MCF 10A (cell line): ENCODE measurements at regions not wholly inside any gene's neighbourhood (a gene's known extent, or its start where the extent isn't known, plus 50 kb on each side); places are given as distances from the start of the nearest gene placed in this dataset.

Experiments
- BruUV-seq: library from RNA; stranded (reverse); fragments of 400-500 nt; replicated peaks from 2 replicates; lab custom pipeline; 2021; lab: Mats Ljungman, UMichigan
- CTCF ChIA-PET: fragments of 300-600 bp; sonication (Branson Sonifier 250); formaldehyde crosslinking; extraction: SDS; loops from one replicate; lab custom pipeline; 2021; ENCODE audit warnings: antibody characterized with exemption, inconsistent platforms; lab: Yijun Ruan, JAX
- POLR2A ChIA-PET: fragments of 300-600, 350-650 bp; sonication (Branson Sonifier 250); formaldehyde crosslinking; extraction: SDS; loops from one replicate; lab custom pipeline; 2020; ENCODE audit warnings: antibody characterized with exemption, inconsistent platforms; lab: Yijun Ruan, JAX
- DNase-seq: peaks from one replicate; pipeline ENCODE4 v3.0.0-alpha.2; 2018; ENCODE audit not compliant: unreplicated experiment
- H3K27ac Mint-ChIP-seq: one replicate; pipeline ENCODE4 v1.8.0; 2022; ENCODE audit warnings: mild to moderate bottlenecking, low read depth, mixed read lengths; ENCODE audit not compliant: unreplicated experiment
- H3K27me3 Mint-ChIP-seq: one replicate; pipeline ENCODE4 v1.8.0; 2022; ENCODE audit warnings: mixed read lengths; ENCODE audit not compliant: insufficient read depth, unreplicated experiment
- H3K36me3 Mint-ChIP-seq: one replicate; pipeline ENCODE4 v1.8.0; 2022; ENCODE audit warnings: mild to moderate bottlenecking, moderate library complexity, mixed read lengths; ENCODE audit not compliant: insufficient read depth, unreplicated experiment
- H3K4me1 Mint-ChIP-seq: one replicate; pipeline ENCODE4 v1.8.0; 2022; ENCODE audit warnings: mixed read lengths; ENCODE audit not compliant: insufficient read depth, unreplicated experiment
- H3K4me3 Mint-ChIP-seq: one replicate; pipeline ENCODE4 v1.8.0; 2022; ENCODE audit warnings: mild to moderate bottlenecking, moderate library complexity, mixed read lengths; ENCODE audit not compliant: unreplicated experiment
- H3K9me3 Mint-ChIP-seq: one replicate; pipeline ENCODE4 v1.8.0; 2022; ENCODE audit warnings: mixed read lengths; ENCODE audit not compliant: unreplicated experiment
- CTCF ChIP-seq: fragments of 200-600 bp; IDR thresholded peaks from one replicate; pipeline ENCODE4 v1.8.0; 2022; ENCODE audit warnings: antibody characterized with exemption, mild to moderate bottlenecking; ENCODE audit not compliant: unreplicated experiment
- intact Hi-C: fragments of 100-400 bp; cut with micrococcal nuclease; formaldehyde crosslinking; loops from 2 replicates; pipeline ENCODE4 v1.14.1; 2022

- DNase-seq: no peak
- no peaks in the 10 kb centered on the region for H3K4me1 Mint-ChIP-seq
These were observed 523.4 kb downstream of the FSCB start for GRCh38 chr14:43983721-43984120.

GRCh38 chr14:43981135-43981768, 525.8 kb downstream of the FSCB start:
- no peaks in the 10 kb centered on the region for H3K4me1 Mint-ChIP-seq
- ChIA-PET CTCF (no interaction called here), POLR2A (no interaction called here)
- intact Hi-C loops: no loop called here
- no peak for TF ChIP-seq CTCF
- peaks cover 7% of the 10 kb centered on the region for H3K9me3 Mint-ChIP-seq
- no TSS peak for BruUV-seq
- H3K36me3 Mint-ChIP-seq: no peaks in the 10 kb centered on the region
- DNase-seq: no peak
- no peak overlapping the region for H3K4me3 Mint-ChIP-seq
- H3K27ac Mint-ChIP-seq: no peak overlapping the region
- no peaks in the 10 kb centered on the region for H3K27me3 Mint-ChIP-seq

More at GRCh38 chr14:43983721-43984120, 523.4 kb downstream of the FSCB start:
- BruUV-seq: no TSS peak
- Mint-ChIP-seq H3K4me3 (no peak overlapping the region), H3K27ac (no peak overlapping the region), H3K27me3 (no peaks in the 10 kb centered on the region), H3K36me3 (no peaks in the 10 kb centered on the region), H3K9me3 (peaks cover 5% of the 10 kb centered on the region)
- no peak for TF ChIP-seq CTCF
- CTCF ChIA-PET: no interaction called here
- POLR2A ChIA-PET: interaction anchor here (1.2 kb wide), 1 partner anchor 15 kb away, joined by 6 read pairs; no protein-coding TSS in a partner anchor
- intact Hi-C loops: no loop called here

GRCh38 chr14:43956741-43957140, 550.3 kb downstream of the FSCB start:
- H3K9me3 Mint-ChIP-seq: no peaks in the 10 kb centered on the region
- H3K4me1 Mint-ChIP-seq: no peaks in the 10 kb centered on the region
- intact Hi-C loops: no loop called here
- no peaks in the 10 kb centered on the region for H3K27me3 Mint-ChIP-seq
- H3K4me3 Mint-ChIP-seq: no peak overlapping the region
- POLR2A ChIA-PET: interaction anchor here (0.6 kb wide), 1 partner anchor 1508 kb away, joined by 3 read pairs; no protein-coding TSS in a partner anchor
- no peak overlapping the region for H3K27ac Mint-ChIP-seq
- no TSS peak for BruUV-seq
- no peak for DNase-seq
- H3K36me3 Mint-ChIP-seq: no peaks in the 10 kb centered on the region
- CTCF ChIA-PET: interaction anchor here (1.3 kb wide), 1 partner anchor 192 kb away, joined by 3 read pairs; no protein-coding TSS in a partner anchor
- TF ChIP-seq CTCF: no peak

DNA sequence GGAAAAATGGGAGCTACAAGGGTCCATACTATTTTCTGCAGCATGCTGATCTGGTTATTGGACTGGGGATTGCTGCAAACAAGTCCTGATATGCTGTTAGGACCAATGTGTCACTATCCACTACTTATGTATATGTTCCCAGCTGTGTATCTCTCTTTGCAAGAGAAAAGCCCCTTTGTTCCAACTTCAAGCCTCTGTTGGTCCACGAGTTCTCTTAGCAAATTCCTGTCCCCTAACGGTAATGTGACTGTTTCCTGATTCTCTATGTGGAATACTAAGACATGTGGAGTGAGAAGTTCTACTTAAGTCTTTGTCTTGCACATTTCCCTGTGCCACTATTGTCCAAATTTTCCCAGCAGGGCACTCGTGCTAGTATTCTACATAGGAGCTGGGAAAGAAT, 557.7 kb downstream of the FSCB start:
- BruUV-seq: no TSS peak
- ChIA-PET CTCF (interaction anchor here (0.7 kb wide), 2 partner anchors 1715 to 1844 kb away, joined by 3 to 4 read pairs; no protein-coding TSS in a partner anchor), POLR2A (no interaction called here)

More for the DNA sequence above, 557.7 kb downstream of the FSCB start:
- Mint-ChIP-seq H3K9me3 (no peaks in the 10 kb centered on the region), H3K27ac (no peak overlapping the region), H3K4me3 (no peak overlapping the region), H3K27me3 (no peaks in the 10 kb centered on the region), H3K36me3 (no peaks in the 10 kb centered on the region), H3K4me1 (no peaks in the 10 kb centered on the region)
- intact Hi-C loops: no loop called here
- DNase-seq: no peak
- TF ChIP-seq CTCF: no peak
